ENCODE measurements at regions not wholly inside any gene's neighbourhood (a gene's known extent, or its start where the extent isn't known, plus 50 kb on each side); places are given as distances from the start of the nearest gene placed in this dataset.

DNA sequence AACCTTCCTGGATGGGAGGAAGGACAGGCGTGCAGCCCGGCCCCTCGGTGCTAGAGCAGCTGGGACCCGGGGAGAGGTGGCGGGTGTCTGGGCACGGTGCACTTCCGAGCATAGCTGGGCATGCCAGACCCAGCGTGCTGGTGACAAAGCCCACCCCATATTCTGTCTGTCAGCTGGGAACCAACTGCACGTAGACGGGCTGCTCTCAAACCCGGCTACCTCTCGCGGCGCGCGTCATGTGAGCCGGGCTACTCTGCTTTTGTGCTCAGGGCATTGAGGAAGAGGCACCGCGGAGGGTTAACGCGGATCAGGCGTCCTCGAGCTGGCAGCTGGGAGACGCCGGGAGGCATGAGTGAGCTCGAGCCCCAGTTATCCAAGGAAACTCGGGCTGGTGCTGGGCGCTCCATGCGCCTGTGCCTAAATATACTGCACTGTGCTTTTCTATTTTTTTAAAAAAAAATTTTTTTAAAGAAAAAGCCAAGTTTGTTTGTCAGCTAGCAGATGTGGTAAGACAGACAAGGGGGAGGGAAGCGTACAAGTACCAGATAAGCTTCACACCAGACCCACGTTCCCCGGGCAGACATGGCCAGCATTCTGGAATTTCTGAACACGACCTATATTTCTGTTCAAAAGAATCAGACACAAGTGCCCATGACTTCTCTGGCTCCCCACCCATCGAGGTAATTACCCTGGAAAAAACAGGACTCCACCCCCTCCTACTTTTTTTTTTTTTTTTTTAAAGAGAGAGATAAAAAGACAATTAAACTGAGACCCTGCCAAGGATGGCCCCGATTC, 425.6 kb downstream of the SHANK2 start:
- Histone ChIP-seq H3K27me3 (peaks cover 66% of the 10 kb centered on the region), H3K36me3 (no peaks in the 10 kb centered on the region), H3K4me1 (no peaks in the 10 kb centered on the region), H3K4me3 (ENCODE audit: low read depth, low read length) (no peak overlapping the region), H3K9me3 (no peaks in the 10 kb centered on the region)
- peak; percentile 25 for DNase-seq
- TF ChIP-seq, protein P1, sequence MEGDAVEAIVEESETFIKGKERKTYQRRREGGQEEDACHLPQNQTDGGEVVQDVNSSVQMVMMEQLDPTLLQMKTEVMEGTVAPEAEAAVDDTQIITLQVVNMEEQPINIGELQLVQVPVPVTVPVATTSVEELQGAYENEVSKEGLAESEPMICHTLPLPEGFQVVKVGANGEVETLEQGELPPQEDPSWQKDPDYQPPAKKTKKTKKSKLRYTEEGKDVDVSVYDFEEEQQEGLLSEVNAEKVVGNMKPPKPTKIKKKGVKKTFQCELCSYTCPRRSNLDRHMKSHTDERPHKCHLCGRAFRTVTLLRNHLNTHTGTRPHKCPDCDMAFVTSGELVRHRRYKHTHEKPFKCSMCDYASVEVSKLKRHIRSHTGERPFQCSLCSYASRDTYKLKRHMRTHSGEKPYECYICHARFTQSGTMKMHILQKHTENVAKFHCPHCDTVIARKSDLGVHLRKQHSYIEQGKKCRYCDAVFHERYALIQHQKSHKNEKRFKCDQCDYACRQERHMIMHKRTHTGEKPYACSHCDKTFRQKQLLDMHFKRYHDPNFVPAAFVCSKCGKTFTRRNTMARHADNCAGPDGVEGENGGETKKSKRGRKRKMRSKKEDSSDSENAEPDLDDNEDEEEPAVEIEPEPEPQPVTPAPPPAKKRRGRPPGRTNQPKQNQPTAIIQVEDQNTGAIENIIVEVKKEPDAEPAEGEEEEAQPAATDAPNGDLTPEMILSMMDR (IDR thresholded peaks at IDR 0.05; ENCODE audit: low read depth, low read length), result no peak

DNA sequence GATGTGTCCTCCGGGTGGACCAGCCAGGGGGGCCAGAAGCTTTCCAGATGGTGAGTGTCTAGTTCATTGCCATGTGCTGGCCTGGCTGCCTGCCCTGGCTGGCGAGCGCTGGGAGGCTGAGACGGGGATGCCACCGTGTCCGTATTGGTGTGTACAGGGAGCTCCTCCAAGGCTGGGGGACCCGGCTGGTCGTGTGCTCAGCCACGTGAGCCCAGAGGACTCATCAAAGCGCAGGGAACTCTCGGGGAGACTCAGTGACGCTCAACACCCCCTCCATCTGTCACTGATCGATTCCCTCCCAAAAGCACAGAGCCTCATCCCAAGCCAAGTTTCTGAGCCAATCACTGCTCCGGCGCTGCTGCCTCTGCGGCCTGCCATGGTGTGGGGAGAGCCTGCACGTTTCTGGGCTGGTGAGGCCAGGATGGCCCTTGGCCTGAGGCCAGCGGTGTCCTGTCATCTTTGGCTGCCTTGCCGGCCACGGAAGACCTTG, 423.7 kb downstream of the SHANK2 start:
- TF ChIP-seq, protein P1 (IDR thresholded peaks at IDR 0.05; ENCODE audit: low read depth, low read length), result no peak
- no peak for DNase-seq
- peaks cover 74% of the 10 kb centered on the region for H3K27me3 ChIP-seq

DNA sequence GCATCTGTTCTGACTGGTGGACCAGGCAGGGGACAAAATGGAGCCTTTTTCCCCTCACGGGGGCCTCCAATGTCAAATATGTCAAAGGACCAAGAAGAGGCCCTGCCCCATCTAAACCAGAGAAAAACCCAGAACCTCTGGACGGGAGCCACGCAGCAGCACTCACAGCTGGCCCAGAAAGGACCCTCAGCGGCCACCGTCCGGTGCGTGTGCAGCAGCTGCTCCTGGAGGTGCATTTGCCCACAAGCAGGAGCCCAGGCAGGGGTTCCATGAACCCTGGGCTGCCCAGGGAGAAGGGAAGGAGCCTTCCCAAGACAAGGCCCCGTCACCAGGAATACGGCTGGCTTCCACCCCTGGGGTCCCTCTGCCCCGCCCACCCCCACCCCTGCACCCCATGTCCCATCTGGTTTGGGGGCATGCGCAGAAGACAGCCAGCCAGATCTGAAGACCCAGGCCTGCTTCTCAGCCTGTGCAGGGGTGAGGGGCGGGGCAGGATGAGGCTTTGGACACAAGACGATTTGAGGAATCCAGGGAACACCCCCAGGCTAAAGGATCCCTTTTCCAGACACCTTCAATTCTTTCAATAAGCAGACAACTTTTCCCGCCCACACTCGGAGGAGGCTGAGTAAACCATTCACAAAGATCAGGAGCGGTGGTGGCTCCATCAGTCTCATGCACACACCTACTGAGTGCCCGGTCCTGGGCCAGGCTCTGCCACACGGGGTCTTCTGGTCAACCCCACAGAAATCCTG, 423.1 kb downstream of the SHANK2 start:
- H3K36me3 ChIP-seq, result no peaks in the 10 kb centered on the region
- no peak overlapping the region for H3K4me3 ChIP-seq (ENCODE audit: low read depth, low read length)
- H3K9me3 ChIP-seq, result no peaks in the 10 kb centered on the region
- no peaks in the 10 kb centered on the region for H3K4me1 ChIP-seq
- TF ChIP-seq, protein P1 (IDR thresholded peaks at IDR 0.05; ENCODE audit: low read depth, low read length), result no peak
- DNase-seq, result no peak
- H3K27me3 ChIP-seq, result peaks cover 72% of the 10 kb centered on the region

More for the DNA sequence above, 423.7 kb downstream of the SHANK2 start:
- Histone ChIP-seq H3K9me3 (no peaks in the 10 kb centered on the region), H3K4me1 (no peaks in the 10 kb centered on the region), H3K4me3 (ENCODE audit: low read depth, low read length) (no peak overlapping the region), H3K36me3 (no peaks in the 10 kb centered on the region)

DNA sequence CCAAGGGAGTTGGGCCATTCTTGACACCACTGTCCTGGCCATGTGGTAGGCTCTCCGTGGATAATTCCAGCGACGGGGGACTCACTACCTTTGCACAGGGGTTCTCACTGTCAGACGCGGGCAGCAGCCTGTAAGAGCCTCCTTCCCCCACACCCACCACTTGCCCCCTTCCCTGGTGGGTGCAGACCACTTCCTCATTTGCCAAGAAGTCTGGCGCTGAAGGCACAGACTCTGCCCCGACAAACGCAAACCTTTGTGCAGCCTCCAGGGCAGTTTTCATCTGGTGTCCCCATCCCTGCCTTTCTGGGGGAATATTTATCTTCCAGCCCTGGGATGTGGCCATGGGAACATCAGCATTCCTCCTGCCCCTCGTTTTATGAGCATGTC, 422.5 kb downstream of the SHANK2 start:
- Histone ChIP-seq H3K4me1 (no peaks in the 10 kb centered on the region), H3K36me3 (no peaks in the 10 kb centered on the region), H3K9me3 (no peaks in the 10 kb centered on the region), H3K27me3 (peaks cover 66% of the 10 kb centered on the region), H3K4me3 (ENCODE audit: low read depth, low read length) (no peak overlapping the region)
- TF ChIP-seq, protein P1 (IDR thresholded peaks at IDR 0.05; ENCODE audit: low read depth, low read length), result no peak
- DNase-seq, result no peak

DNA sequence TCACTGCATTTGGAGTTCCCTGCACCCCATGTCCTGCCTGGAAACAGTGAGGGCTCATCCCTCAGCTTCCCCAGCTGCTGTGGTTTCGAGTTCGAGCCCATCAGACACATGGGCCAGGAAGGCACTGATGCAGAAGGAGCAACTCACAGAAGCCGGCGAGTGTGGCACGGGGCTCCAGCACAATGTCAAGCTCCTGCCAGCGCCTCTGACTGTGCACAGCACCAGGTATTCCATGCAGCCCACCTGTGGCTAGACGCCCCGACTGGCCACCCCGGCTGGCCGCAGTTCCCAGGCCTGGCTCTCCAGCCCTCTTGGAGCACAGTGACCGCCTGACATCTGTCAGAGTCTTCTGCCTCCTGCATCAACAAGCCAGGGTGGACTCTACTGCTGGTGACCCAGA, 419.4 kb downstream of the SHANK2 start:
- no peak for DNase-seq
- Histone ChIP-seq H3K9me3 (no peaks in the 10 kb centered on the region), H3K4me1 (no peaks in the 10 kb centered on the region), H3K4me3 (ENCODE audit: low read depth, low read length) (no peak overlapping the region), H3K27me3 (peaks cover 37% of the 10 kb centered on the region), H3K36me3 (no peaks in the 10 kb centered on the region)
- TF ChIP-seq, protein P1 (IDR thresholded peaks at IDR 0.05; ENCODE audit: low read depth, low read length), result no peak

DNA sequence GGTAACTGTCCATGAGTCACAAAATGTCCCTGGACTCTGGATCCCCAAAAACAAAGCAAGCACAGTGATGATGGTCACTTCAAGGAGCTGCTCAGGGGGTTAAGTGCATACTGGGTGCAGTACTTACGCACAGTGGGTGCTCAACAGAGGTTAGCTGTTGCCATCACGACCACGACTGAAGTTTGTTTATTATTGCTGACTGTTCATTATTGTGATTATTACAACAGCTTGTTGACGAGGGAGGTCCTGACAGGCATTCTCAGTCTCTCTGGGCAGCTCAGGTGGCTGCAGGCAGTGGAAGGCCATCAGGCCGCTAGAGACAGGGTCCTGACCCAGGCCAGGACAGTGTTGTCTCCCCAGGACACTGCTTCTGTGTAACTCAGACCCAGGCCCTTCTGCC, 418.8 kb downstream of the SHANK2 start:
- TF ChIP-seq, protein P1 (IDR thresholded peaks at IDR 0.05; ENCODE audit: low read depth, low read length), result no peak

More for the DNA sequence above, 418.8 kb downstream of the SHANK2 start:
- Histone ChIP-seq H3K9me3 (no peaks in the 10 kb centered on the region), H3K27me3 (peaks cover 32% of the 10 kb centered on the region), H3K4me1 (no peaks in the 10 kb centered on the region), H3K4me3 (ENCODE audit: low read depth, low read length) (no peak overlapping the region), H3K36me3 (no peaks in the 10 kb centered on the region)
- no peak for DNase-seq

Measured in BE2C (cell line).